HG03060 (cell line): ENCODE measurements at regions not wholly inside any gene's neighbourhood (a gene's known extent, or its start where the extent isn't known, plus 50 kb on each side); places are given as distances from the start of the nearest gene placed in this dataset.

Experiments used
- ATAC-seq: cut with Tn5 transposase; IDR thresholded peaks from one replicate; pipeline ENCODE4 v1.9.1; 2021; ENCODE audit warnings: low read depth, moderate number of reproducible peaks; ENCODE audit not compliant: unreplicated experiment

GRCh38 chr3:117625174-117625573 is 915.6 kb downstream of the TUSC7 start:
- ATAC-seq, result no peak

DNA sequence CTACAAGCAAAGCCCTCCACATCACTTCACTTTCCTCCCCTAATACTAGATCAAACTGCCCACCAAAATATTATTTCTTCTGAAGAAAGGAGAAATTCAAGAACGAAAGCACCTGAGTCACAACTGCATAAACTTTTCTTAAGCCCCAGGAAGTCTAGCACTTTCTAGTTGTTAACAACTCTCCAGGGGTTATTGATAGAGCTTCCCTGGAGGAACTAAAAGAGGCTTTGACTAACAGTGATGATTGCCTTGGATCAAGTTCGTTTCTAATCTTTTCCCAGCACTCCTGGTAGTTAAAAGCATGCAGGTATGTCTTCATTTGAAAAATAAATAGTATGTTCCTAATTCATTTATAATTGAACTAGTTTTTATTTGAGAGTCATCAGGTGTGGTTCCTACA is 917.0 kb downstream of the TUSC7 start:
- ATAC-seq, result no peak

- no peak for ATAC-seq
Observed at GRCh38 chr3:117628823-117629291, 919.3 kb downstream of the TUSC7 start.

GRCh38 chr3:117629505-117629904 is 919.9 kb downstream of the TUSC7 start:
- ATAC-seq, result no peak

DNA sequence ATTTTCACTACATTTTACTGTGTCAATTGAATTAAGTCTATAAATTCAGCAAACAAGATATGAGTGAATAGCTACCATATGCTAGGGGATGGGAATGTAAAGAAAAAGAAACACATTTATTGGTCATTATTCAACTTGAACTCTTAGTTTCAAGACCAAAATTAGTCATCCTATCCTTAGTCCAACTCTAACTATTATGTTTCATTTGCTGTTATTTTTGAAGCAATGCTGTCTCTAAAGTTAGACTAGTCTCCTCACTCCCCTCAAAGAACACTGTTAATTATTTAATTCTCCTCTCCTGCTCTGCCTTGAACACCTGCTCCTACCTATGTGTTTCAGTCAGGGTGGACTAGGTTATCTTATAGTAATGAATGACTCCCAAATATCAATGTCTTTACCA is 920.9 kb downstream of the TUSC7 start:
- ATAC-seq, result peak; percentile 37

GRCh38 chr3:117630885-117631284 is 921.3 kb downstream of the TUSC7 start:
- ATAC-seq, result no peak

DNA sequence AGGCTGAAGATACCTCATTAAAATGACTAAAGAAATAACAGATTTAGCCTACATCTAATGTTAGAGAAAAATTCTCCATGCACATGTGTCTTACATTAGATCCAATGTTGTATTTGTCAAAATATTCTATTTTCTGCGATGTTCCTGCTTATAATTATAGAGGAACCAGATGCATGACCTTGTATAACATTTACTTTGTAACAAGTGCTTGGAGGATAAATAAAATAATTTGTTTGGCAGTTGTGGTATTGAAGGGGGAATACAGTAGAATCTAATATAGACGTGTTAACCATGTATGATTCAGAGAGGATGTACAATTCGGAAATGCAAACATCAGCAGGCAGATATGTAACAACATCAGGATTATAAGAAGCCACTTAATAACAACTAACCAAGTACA is 922.2 kb downstream of the TUSC7 start:
- no peak for ATAC-seq

GRCh38 chr3:117632191-117632590 is 922.6 kb downstream of the TUSC7 start:
- no peak for ATAC-seq

DNA sequence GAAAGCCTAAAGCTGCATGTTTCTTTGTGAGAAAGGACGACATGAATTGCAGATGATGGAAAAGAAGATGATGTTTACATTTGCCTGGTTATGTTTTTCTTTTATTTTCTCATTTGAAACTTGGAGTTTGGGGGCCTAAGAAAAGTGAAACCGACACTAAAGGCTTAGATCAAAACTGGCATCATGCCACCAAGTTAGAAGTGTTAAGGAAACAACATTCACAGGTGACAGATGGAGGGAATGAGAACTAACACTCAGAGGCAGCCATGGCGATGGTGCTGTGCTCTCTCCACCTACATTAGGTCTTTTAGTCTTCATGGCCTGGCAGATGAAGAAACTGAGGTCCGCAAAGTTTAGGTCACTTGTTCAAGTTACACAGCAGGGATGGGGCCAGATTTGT is 923.6 kb downstream of the TUSC7 start:
- ATAC-seq, result no peak

GRCh38 chr3:117637666-117638065 is 928.1 kb downstream of the TUSC7 start:
- ATAC-seq, result no peak

- no peak for ATAC-seq
Observed at GRCh38 chr3:117644203-117644602, 934.6 kb downstream of the TUSC7 start.

GRCh38 chr3:117645561-117646242 is 936.1 kb downstream of the TUSC7 start:
- peak; percentile 71 for ATAC-seq

DNA sequence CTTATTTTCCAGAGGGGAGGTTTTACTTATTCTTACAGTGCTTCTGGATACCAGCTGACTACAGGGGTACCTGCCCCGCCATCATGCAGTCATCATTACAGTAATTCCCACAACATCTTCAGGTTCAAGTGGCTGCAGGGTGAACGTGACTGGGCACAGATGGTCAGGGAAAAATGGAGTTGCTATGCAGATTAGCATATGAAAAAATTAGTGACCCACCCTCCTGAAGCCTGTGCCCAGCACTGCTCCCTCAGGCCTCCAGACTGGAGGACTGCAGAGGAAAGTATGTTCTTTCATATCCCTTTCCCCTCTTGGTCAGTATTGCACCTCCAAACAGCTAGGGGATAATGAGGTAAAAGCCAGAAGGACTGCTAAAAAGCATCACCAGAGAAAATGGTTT is 937.9 kb downstream of the TUSC7 start:
- no peak for ATAC-seq

DNA sequence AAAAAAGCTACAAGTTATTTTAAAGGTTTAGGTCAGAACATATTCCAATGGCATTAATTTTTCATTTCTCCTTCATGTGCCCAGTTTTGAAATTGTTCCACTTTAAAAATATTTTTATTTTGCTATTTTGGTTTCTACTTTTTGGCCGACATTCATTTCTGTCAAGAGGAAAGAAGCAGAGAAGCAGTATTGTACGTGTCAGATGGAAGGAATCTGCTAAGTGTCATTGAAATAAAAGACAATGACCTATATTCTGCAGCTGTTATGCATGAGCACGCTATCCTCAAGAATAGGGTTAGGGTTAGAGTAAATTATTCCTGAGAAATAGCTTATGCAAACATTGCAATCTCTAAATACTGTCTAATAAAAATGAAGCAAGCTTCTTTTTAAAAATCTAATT is 941.7 kb downstream of the TUSC7 start:
- ATAC-seq, result no peak

GRCh38 chr3:117656391-117656790 is 946.8 kb downstream of the TUSC7 start:
- no peak for ATAC-seq

DNA sequence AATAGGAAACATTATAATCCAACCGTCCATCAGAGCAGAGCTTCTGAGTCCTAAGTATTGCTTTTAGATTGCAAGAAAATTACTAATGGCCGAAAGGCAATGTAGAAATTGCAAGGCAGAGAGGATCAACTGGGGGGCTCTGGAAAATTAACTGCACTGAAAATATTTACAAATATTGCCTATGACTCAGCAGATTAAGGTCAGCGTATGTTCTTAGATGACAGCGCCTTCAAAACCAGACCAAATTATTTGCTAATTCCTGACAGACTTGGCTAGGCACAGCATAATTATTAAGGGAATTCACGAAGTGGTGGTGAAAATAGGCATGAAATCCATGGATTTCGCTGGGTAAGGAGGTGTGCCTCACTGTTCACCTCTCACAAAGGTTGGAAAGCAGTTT is 947.7 kb downstream of the TUSC7 start:
- no peak for ATAC-seq

- ATAC-seq, result no peak
Observed at GRCh38 chr3:117660941-117661817, 951.6 kb downstream of the TUSC7 start.

GRCh38 chr3:117661818-117662095 is 952.2 kb downstream of the TUSC7 start:
- ATAC-seq, result no peak

DNA sequence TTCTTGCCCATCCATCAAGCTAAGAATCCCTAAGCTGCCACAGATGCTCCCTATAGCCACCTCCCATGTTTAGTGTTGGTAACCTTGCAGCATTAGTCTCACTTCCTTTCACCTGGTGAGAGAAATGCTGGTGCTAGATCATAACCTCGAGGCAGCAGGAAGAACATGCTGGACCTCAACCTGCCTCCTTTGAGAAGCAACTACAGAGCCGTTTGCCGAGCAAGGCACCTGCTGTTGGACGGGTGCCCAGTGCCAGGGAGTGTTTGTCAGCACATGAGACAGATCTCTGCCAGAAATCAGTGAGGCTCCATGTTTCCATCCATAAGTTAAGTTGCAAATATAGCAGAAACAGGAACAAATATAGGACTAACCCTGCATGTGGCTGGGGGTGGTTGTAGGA is 955.7 kb downstream of the TUSC7 start:
- no peak for ATAC-seq

DNA sequence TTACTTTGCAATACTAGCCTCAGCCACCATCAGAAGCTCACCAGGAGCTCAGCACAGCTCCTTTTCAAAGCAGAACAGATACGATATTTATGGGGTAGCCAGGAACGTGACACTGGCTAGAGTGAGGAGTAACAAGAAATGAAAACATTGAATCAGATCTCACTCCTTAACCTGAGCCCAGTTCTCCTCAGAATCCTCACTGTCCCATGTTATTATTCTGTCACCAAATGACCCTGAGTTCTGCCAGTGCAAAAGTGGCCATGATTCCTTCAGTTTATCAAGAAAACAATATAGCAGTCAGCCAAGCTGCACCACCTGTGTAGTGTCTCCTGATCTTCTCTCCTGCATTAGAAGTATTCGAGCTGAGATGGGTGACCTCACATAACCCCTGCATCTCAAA is 956.7 kb downstream of the TUSC7 start:
- ATAC-seq, result no peak

- ATAC-seq, result no peak
Observed at GRCh38 chr3:117666812-117667211, 957.2 kb downstream of the TUSC7 start.

- ATAC-seq, result no peak
Observed at GRCh38 chr3:117669774-117670173, 960.2 kb downstream of the TUSC7 start.
